Endothelial cell of umbilical vein (primary cell): ENCODE measurements at regions not wholly inside any gene's neighbourhood (a gene's known extent, or its start where the extent isn't known, plus 50 kb on each side); places are given as distances from the start of the nearest gene placed in this dataset.

Experiments
- BruUV-seq: library from RNA; stranded (reverse); fragments of 400-500 nt; replicated peaks from 2 replicates; lab custom pipeline; 2021; lab: Mats Ljungman, UMichigan
- CTCF ChIA-PET: fragments of 300-600, 350-600 bp; sonication (Branson Sonifier 250); formaldehyde crosslinking; loops from one replicate; lab custom pipeline; 2021; ENCODE audit warnings: antibody characterized with exemption, inconsistent platforms; lab: Charles Lee
- POLR2A ChIA-PET: fragments of 300-600, 350-600 bp; sonication (Branson Sonifier 250); formaldehyde crosslinking; loops from one replicate; lab custom pipeline; 2021; ENCODE audit warnings: antibody characterized with exemption, inconsistent platforms; lab: Charles Lee
- DNase-seq: peaks from one replicate; pipeline ENCODE4 v3.0.0-alpha.2; 2011; ENCODE audit warnings: low read depth, low spot score
- FAIRE-seq: peaks from 2 replicates; lab custom pipeline; 2011; peaks lifted over from hg19 to GRCh38; lab: Jason Lieb, UNC
- H2AFZ ChIP-seq: 2 replicates; pipeline ENCODE4 v1.6.0; 2012; ENCODE audit warnings: low read depth, low read length, control low read depth, inconsistent platforms
- H3K27ac ChIP-seq: 2 replicates; pipeline ENCODE4 v1.5.1; 2011; ENCODE audit warnings: low read depth, mild to moderate bottlenecking, control low read depth, low read length, moderate library complexity; ENCODE audit not compliant: insufficient read depth
- H3K27me3 ChIP-seq, 2 experiments: 2 replicates each; pipeline versions ENCODE4 v1.6.0 to v1.6.1; 2011; ENCODE audit warnings: low read length in 2 of 2, mixed read lengths in 1 of 2; ENCODE audit not compliant: control insufficient read depth in 2 of 2, insufficient read depth in 2 of 2
- H3K36me3 ChIP-seq, 2 experiments: 2 replicates in 1 of 2; 3 replicates in 1 of 2; pipeline ENCODE4 v1.5.1; 2011; ENCODE audit warnings: low read length in 2 of 2, mild to moderate bottlenecking in 1 of 2, moderate library complexity in 1 of 2; ENCODE audit not compliant: control insufficient read depth in 2 of 2, insufficient read depth in 2 of 2; ENCODE audit errors: extremely low read depth in 1 of 2
- H3K4me1 ChIP-seq: 3 replicates; pipeline ENCODE4 v1.5.1; 2011; ENCODE audit warnings: mild to moderate bottlenecking, low read length; ENCODE audit not compliant: control insufficient read depth, insufficient read depth; ENCODE audit errors: extremely low read depth
- H3K4me2 ChIP-seq: 2 replicates; pipeline ENCODE4 v1.6.1; 2011; ENCODE audit warnings: low read length, control low read depth, mixed read lengths; ENCODE audit not compliant: insufficient read depth
- H3K4me3 ChIP-seq, 3 experiments: fragments of 200-600 bp in 1 of 3; sonication (generic), shearing (Covaris generic) in 1 of 3; replicated peaks in 1 of 3; 2 replicates each; pipeline ENCODE4 v1.5.1; 2011 to 2016; ENCODE audit warnings: control low read depth in 3 of 3, low read length in 3 of 3, mild to moderate bottlenecking in 2 of 3, inconsistent platforms in 1 of 3, low read depth in 1 of 3, moderate library complexity in 1 of 3; ENCODE audit not compliant: insufficient read depth in 1 of 3
- H3K79me2 ChIP-seq: 2 replicates; pipeline ENCODE4 v1.6.0; 2012; ENCODE audit warnings: low read length, inconsistent platforms; ENCODE audit not compliant: control insufficient read depth, insufficient read depth
- H3K9ac ChIP-seq: replicated peaks from 2 replicates; pipeline ENCODE3; 2011; ENCODE audit warnings: low read length, control low read depth; ENCODE audit not compliant: insufficient read depth; ENCODE audit errors: extremely low read depth
- H3K9me1 ChIP-seq: replicated peaks from 3 replicates; pipeline ENCODE4 v1.6.0; 2011; ENCODE audit warnings: mild to moderate bottlenecking, low read length; ENCODE audit not compliant: control insufficient read depth, insufficient read depth; ENCODE audit errors: extremely low read depth
- H3K9me3 ChIP-seq: replicated peaks from 2 replicates; pipeline ENCODE4 v1.5.1; 2012; ENCODE audit warnings: low read length, inconsistent platforms; ENCODE audit not compliant: control insufficient read depth, insufficient read depth
- H4K20me1 ChIP-seq: replicated peaks from 2 replicates; pipeline ENCODE3; 2011; ENCODE audit warnings: mild to moderate bottlenecking, low read length; ENCODE audit not compliant: control insufficient read depth, insufficient read depth; ENCODE audit errors: extremely low read depth
- EZH2 ChIP-seq: IDR thresholded peaks from 2 replicates; pipeline ENCODE4 v1.6.1; 2012; ENCODE audit warnings: borderline replicate concordance, low read depth, mild to moderate bottlenecking, moderate library complexity, low read length, inconsistent platforms; ENCODE audit not compliant: severe bottlenecking
- FOS ChIP-seq: IDR thresholded peaks from 2 replicates; pipeline ENCODE4 v1.6.1; 2011; ENCODE audit warnings: mild to moderate bottlenecking, low read length, moderate library complexity, borderline replicate concordance; ENCODE audit not compliant: insufficient read depth
- GATA2 ChIP-seq: IDR thresholded peaks from 2 replicates; pipeline ENCODE4 v1.7.0; 2011; ENCODE audit warnings: low read depth, mild to moderate bottlenecking, moderate library complexity, mixed read lengths, low read length; ENCODE audit not compliant: insufficient read length, insufficient read depth
- JUN ChIP-seq: IDR thresholded peaks from 2 replicates; pipeline ENCODE4 v1.6.1; 2011; ENCODE audit warnings: borderline replicate concordance, low read depth; ENCODE audit not compliant: insufficient read length, insufficient read depth
- MYC ChIP-seq: IDR thresholded peaks from one replicate; pipeline ENCODE4 v1.6.1; 2011; ENCODE audit warnings: mild to moderate bottlenecking, low read depth, low read length
- POLR2A ChIP-seq: IDR thresholded peaks from 2 replicates; pipeline ENCODE4 v1.6.1; 2012; ENCODE audit warnings: low read depth, mild to moderate bottlenecking, control low read depth, low read length
- POLR2AphosphoS5 ChIP-seq: IDR thresholded peaks from 2 replicates; pipeline ENCODE4 v1.6.1; 2012; ENCODE audit warnings: low read depth, mild to moderate bottlenecking, control low read depth, low read length, moderate library complexity; ENCODE audit not compliant: insufficient read depth
- dilution Hi-C: fragments of 300-500 bp; cut with MboI; formaldehyde crosslinking; loops from one replicate; pipeline ENCODE4 v1.15.0; 2019; ENCODE audit warnings: low sequenced_read_pairs; ENCODE audit not compliant: extremely low pct_ligation_motif_present
- intact Hi-C: fragments of 100-400 bp; cut with micrococcal nuclease; formaldehyde crosslinking; loops from one replicate; pipeline ENCODE4 v1.10.0; 2022
- TF ChIP-seq, protein P1 (sequence below), 2 donors: IDR thresholded peaks; 1 replicate in 1 of 2; 2 replicates in 1 of 2; pipeline ENCODE4 v1.5.1; 2011; ENCODE audit warnings: low read length in 2 of 2, mild to moderate bottlenecking in 2 of 2, moderate library complexity in 2 of 2, control low read depth in 1 of 2, inconsistent platforms in 1 of 2, low read depth in 1 of 2; ENCODE audit not compliant: insufficient read depth in 1 of 2; ENCODE audit errors: extremely low read depth in 1 of 2
- TF ChIP-seq, protein P2 (sequence below): IDR thresholded peaks from 2 replicates; pipeline ENCODE4 v1.6.1; 2011; ENCODE audit not compliant: insufficient read depth, insufficient read length

DNA sequence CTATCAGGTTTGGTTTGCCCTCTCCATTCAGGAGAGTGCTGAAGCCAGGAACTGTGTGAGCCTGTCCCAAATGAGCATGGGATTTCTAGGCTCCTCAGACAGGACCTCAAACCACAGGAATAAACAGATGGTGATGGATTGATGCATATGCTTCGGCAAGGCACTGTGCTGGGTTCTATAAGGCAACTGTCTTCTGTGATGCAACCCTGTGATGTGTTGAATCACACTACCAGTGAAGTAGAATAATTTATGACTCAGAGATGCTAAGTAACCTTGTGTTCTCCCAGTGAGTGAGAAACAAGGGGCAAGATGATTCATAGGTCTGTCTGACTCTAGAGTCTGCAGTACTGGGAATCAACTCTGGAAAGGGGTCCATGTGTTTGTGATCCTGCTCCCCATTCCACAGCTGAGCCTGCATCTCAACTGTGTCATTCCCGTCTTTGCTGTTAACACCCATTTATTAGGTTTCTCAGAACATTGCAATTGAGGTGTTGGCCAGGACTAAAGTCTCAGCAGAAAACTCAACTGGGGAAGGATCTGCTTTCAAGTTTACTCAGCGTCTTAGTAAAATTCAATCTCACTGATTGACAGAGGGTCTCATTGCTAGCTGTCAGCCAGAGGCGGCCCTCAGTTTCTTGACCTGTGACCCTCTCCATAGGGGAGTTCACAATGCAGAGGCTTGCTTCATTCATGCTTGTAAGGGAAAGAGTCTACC lies 510.1 kb upstream of the CFAP20DC start:
- ChIA-PET POLR2A (no interaction called here), CTCF (no interaction called here)

DNA sequence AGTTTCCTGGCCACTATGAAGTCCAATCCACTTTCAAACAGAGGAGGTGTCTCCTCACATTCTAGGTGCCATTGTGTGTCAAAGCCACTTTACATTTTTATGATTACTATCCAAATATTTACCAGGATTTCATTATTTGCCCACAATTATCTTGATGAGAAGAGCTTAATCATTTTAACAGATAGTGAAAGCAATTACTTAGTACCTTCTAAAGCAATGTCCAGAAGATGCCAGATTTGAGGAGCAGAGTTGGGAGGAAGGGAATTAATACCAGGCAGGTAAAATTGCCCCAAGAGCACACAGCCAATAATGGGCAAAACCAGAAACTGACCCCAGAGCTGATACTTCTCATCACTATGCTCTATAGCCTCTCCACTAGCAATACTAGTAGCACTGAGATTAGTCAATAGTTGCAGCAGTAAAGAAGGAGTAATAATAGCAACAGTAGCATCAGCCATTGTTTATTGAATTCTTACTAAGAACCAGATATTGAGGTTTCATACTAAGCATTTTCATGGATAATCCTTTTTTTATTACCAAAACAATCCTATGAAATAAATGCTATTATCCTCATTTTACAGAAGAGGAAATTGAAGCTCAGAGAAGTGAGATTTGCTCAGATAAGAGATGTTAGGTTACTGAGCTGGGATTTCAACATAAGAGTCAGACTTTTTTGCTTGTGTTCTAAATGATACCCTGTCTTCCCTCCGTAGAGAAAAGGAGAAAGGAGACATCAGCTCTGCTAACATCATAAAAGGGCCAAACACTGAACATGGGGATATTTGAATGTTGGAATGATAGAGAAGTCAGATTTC lies 509.3 kb upstream of the CFAP20DC start:
- FAIRE-seq (no peak), DNase-seq (no peak)
- ChIA-PET POLR2A (no interaction called here), CTCF (no interaction called here)
- Histone ChIP-seq H3K9me3 (peaks cover 1% of the 10 kb centered on the region), H3K27me3 (no peaks in the 10 kb centered on the region), H3K9me1 (no peaks in the 10 kb centered on the region), H3K4me1 (no peaks in the 10 kb centered on the region), H3K4me2 (no peak overlapping the region), H4K20me1 (no peaks in the 10 kb centered on the region), H3K9ac (no peak overlapping the region), H3K4me3 (no peak overlapping the region), H3K27ac (no peak overlapping the region), H2AFZ (no peak overlapping the region), H3K36me3 (no peaks in the 10 kb centered on the region), H3K79me2 (no peaks in the 10 kb centered on the region)
- dilution Hi-C loops (no loop called here), intact Hi-C loops (no loop called here)
- BruUV-seq, result no TSS peak
- TF ChIP-seq JUN (no peak), MYC (no peak), EZH2 (no peak), GATA2 (no peak), FOS (no peak), POLR2A (no peak), POLR2AphosphoS5 (no peak)
- TF ChIP-seq, protein P1, sequence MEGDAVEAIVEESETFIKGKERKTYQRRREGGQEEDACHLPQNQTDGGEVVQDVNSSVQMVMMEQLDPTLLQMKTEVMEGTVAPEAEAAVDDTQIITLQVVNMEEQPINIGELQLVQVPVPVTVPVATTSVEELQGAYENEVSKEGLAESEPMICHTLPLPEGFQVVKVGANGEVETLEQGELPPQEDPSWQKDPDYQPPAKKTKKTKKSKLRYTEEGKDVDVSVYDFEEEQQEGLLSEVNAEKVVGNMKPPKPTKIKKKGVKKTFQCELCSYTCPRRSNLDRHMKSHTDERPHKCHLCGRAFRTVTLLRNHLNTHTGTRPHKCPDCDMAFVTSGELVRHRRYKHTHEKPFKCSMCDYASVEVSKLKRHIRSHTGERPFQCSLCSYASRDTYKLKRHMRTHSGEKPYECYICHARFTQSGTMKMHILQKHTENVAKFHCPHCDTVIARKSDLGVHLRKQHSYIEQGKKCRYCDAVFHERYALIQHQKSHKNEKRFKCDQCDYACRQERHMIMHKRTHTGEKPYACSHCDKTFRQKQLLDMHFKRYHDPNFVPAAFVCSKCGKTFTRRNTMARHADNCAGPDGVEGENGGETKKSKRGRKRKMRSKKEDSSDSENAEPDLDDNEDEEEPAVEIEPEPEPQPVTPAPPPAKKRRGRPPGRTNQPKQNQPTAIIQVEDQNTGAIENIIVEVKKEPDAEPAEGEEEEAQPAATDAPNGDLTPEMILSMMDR (IDR thresholded peaks at IDR 0.05; ENCODE audit: extremely low read depth in 1 of 2, insufficient read depth in 1 of 2, low read depth in 1 of 2, low read length in 2 of 2), result no peak
- TF ChIP-seq, protein P2, sequence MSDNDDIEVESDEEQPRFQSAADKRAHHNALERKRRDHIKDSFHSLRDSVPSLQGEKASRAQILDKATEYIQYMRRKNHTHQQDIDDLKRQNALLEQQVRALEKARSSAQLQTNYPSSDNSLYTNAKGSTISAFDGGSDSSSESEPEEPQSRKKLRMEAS, result no peak

More for the DNA sequence above, 510.1 kb upstream of the CFAP20DC start:
- no peak overlapping the region for H2AFZ ChIP-seq
- H3K4me3 ChIP-seq, result no peak overlapping the region
- dilution Hi-C loops, result no loop called here
- H3K9ac ChIP-seq, result no peak overlapping the region
- peaks cover 1% of the 10 kb centered on the region for H3K9me3 ChIP-seq
- H4K20me1 ChIP-seq, result no peaks in the 10 kb centered on the region
- no peak for DNase-seq
- no peak overlapping the region for H3K4me2 ChIP-seq
- H3K79me2 ChIP-seq, result no peaks in the 10 kb centered on the region
- H3K27me3 ChIP-seq, result no peaks in the 10 kb centered on the region
- H3K9me1 ChIP-seq, result no peaks in the 10 kb centered on the region
- no peaks in the 10 kb centered on the region for H3K4me1 ChIP-seq
- no peak for TF ChIP-seq GATA2
- TF ChIP-seq, protein P2, result no peak
- no peak overlapping the region for H3K27ac ChIP-seq
- no peaks in the 10 kb centered on the region for H3K36me3 ChIP-seq
- no peak for FAIRE-seq
- intact Hi-C loops, result no loop called here
- BruUV-seq, result no TSS peak
